NCI-H2081 treated with DMSO at 0.1 percent for 48 hours (cell line): ENCODE measurements at regions not wholly inside any gene's neighbourhood (a gene's known extent, or its start where the extent isn't known, plus 50 kb on each side); places are given as distances from the start of the nearest gene placed in this dataset.

Source experiments
- DNase-seq: peaks from one replicate; lab custom pipeline; 2025; lab: John Stamatoyannopoulos, UW

GRCh38 chr6:62670490-62671223, 384.6 kb upstream of the KHDRBS2 start:
- DNase-seq: no peak

GRCh38 chr6:62669831-62670230, 383.8 kb upstream of the KHDRBS2 start:
- DNase-seq: no peak

GRCh38 chr6:62652692-62653328, 366.8 kb upstream of the KHDRBS2 start:
- DNase-seq: no peak

GRCh38 chr6:62645274-62645673, 359.2 kb upstream of the KHDRBS2 start:
- no peak for DNase-seq

GRCh38 chr6:62640749-62641148, 354.7 kb upstream of the KHDRBS2 start:
- DNase-seq: no peak

GRCh38 chr6:62626661-62627060, 340.6 kb upstream of the KHDRBS2 start:
- DNase-seq: no peak

- no peak for DNase-seq
Observed at GRCh38 chr6:62623846-62624532, 338.0 kb upstream of the KHDRBS2 start.

- DNase-seq: no peak
Observed at GRCh38 chr6:62615366-62616015, 329.5 kb upstream of the KHDRBS2 start.

- no peak for DNase-seq
Observed at GRCh38 chr6:62614442-62614841, 328.4 kb upstream of the KHDRBS2 start.

- no peak for DNase-seq
Observed at GRCh38 chr6:62613928-62614327, 327.9 kb upstream of the KHDRBS2 start.

- DNase-seq: no peak
Observed at GRCh38 chr6:62612471-62612870, 326.4 kb upstream of the KHDRBS2 start.

- DNase-seq: no peak
Observed at GRCh38 chr6:62570372-62570771, 284.3 kb upstream of the KHDRBS2 start.

- no peak for DNase-seq
Observed at GRCh38 chr6:62541502-62541901, 255.5 kb upstream of the KHDRBS2 start.

- no peak for DNase-seq
Observed at GRCh38 chr6:62530985-62531384, 245.0 kb upstream of the KHDRBS2 start.

- no peak for DNase-seq
Observed at GRCh38 chr6:62528894-62529526, 243.0 kb upstream of the KHDRBS2 start.

- DNase-seq: no peak
Observed at GRCh38 chr6:62523630-62524029, 237.6 kb upstream of the KHDRBS2 start.

- no peak for DNase-seq
Observed at GRCh38 chr6:62519574-62519973, 233.5 kb upstream of the KHDRBS2 start.

- DNase-seq: no peak
Observed at GRCh38 chr6:62516291-62517141, 230.5 kb upstream of the KHDRBS2 start.

- DNase-seq: no peak
Observed at GRCh38 chr6:62492192-62492822, 206.3 kb upstream of the KHDRBS2 start.

GRCh38 chr6:62480544-62480943, 194.5 kb upstream of the KHDRBS2 start:
- DNase-seq: no peak
